Epithelial cell of proximal tubule (primary cell): ENCODE measurements at regions not wholly inside any gene's neighbourhood (a gene's known extent, or its start where the extent isn't known, plus 50 kb on each side); places are given as distances from the start of the nearest gene placed in this dataset.

Experiments
- DNase-seq: peaks from one replicate; pipeline ENCODE4 v3.0.0-alpha.2; 2011; ENCODE audit warnings: low read depth
- H3K4me3 ChIP-seq: 2 replicates; pipeline ENCODE4 v1.5.1; 2011; ENCODE audit warnings: low read depth, mild to moderate bottlenecking, low read length
- CTCF ChIP-seq: conservative IDR thresholded peaks from 2 replicates; pipeline ENCODE4 v1.5.1; 2012; ENCODE audit warnings: low read depth, mild to moderate bottlenecking, low read length

GRCh38 chr20:41783423-41784208 lies 165.4 kb upstream of the CHD6 start:
- DNase-seq = peak; percentile 13
- no peak for TF ChIP-seq CTCF

GRCh38 chr20:41782730-41783406 lies 164.7 kb upstream of the CHD6 start:
- no peak for TF ChIP-seq CTCF
- H3K4me3 ChIP-seq = no peak overlapping the region
- DNase-seq = no peak

More at GRCh38 chr20:41783423-41784208, 165.4 kb upstream of the CHD6 start:
- H3K4me3 ChIP-seq = no peak overlapping the region

GRCh38 chr20:41782255-41782654 lies 164.1 kb upstream of the CHD6 start:
- TF ChIP-seq CTCF = no peak
- no peak for DNase-seq
- H3K4me3 ChIP-seq = no peak overlapping the region

GRCh38 chr20:41776421-41776820 lies 158.2 kb upstream of the CHD6 start:
- no peak for DNase-seq
- no peak for TF ChIP-seq CTCF
- H3K4me3 ChIP-seq = no peak overlapping the region

GRCh38 chr20:41774291-41774690 lies 156.1 kb upstream of the CHD6 start:
- no peak overlapping the region for H3K4me3 ChIP-seq
- DNase-seq = no peak
- no peak for TF ChIP-seq CTCF

- H3K4me3 ChIP-seq = no peak overlapping the region
- DNase-seq = no peak
- TF ChIP-seq CTCF = no peak
These were observed 152.8 kb upstream of the CHD6 start for GRCh38 chr20:41770965-41771364.

- no peak for DNase-seq
- no peak overlapping the region for H3K4me3 ChIP-seq
- no peak for TF ChIP-seq CTCF
These were observed 152.2 kb upstream of the CHD6 start for GRCh38 chr20:41770427-41770826.
